ENCODE measurements at regions not wholly inside any gene's neighbourhood (a gene's known extent, or its start where the extent isn't known, plus 50 kb on each side); places are given as distances from the start of the nearest gene placed in this dataset.
"Not testable (repeated sequence)": the region's sequence is repeated elsewhere in the genome, so short reads cannot be mapped to it uniquely, and the experiment has no call there.

DNA sequence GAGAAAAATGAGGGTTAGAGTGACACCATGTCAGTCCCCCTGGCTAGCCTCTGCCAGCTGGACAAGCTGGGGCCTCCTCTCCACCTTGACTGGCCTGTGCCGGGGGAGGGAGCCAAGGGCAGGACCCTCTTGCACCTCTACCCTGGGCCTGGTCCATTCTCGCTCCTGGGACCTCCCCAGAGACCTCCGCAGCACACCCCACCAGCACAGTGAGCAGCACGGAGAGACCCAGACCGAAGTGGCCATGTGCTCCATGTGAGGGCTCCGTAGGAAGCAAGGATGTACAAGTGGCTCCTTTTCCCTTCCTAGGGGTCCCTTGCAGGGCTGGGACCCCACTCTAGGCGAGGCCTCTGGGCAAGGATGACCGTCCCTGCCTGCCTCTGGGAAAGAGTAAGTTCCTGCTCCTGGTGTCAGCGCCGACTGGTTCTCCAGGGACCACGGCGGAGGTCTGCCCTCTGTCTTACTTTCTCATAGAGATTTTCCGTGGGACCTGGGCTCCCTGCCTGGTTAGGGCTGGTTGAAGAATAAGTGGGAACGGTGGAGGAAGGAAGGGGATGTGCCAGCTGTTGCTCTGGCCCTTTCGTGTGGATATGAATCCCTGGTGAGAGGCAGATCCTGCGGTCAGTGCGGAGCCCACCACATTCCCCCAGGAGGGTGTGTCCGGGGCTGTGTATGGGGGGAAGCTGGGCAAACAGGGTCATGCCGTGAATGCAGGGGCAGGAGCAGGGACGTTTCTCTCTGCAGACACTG is 124.2 kb downstream of the METRNL start:
- Histone ChIP-seq H3K9ac (ENCODE audit: insufficient read length) (no peak overlapping the region), H3K4me3 (no peak overlapping the region), H3K27ac (no peak overlapping the region), H3K9me3 (ENCODE audit: low read depth, low read length) (no peaks in the 10 kb centered on the region), H3K36me3 (ENCODE audit: insufficient read depth, low read length) (no peaks in the 10 kb centered on the region)
- DNase-seq (ENCODE audit: low read depth, low spot score): no peak
- TF ChIP-seq EZH2 (IDR thresholded peaks at IDR 0.05): no peak
- no peak for TF ChIP-seq FOXP2 (optimal IDR thresholded peaks at IDR 0.05; ENCODE audit: control extremely low read depth, extremely low read length, insufficient read depth)
- TF ChIP-seq POLR2AphosphoS5 (IDR thresholded peaks at IDR 0.05; ENCODE audit: borderline replicate concordance, low read depth, low read length): no peak

DNA sequence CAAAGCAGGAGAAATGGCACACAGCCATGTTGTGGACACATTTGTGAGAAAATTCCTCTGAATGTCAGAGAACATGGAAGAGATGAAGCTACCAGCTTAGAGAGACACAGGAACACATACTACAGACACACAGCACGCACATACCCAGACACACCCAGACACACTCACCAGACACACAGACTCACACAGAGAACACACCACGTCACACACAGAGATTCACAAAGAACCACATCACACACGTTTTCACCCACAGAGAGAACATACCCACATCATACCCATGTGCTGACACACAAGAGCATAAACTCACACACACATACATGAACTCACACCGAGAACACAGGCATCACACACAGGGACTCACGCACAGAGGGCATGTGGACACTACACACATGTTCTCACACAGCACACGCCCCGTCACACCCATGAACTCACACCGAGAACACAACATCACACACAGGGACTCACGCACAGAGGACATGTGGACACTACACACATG is 124.9 kb downstream of the METRNL start:
- DNase-seq (ENCODE audit: low read depth, low spot score): no peak
- H3K9me3 ChIP-seq (ENCODE audit: low read depth, low read length): no peaks in the 10 kb centered on the region
- H3K36me3 ChIP-seq (ENCODE audit: insufficient read depth, low read length): no peaks in the 10 kb centered on the region
- H3K9ac ChIP-seq (ENCODE audit: insufficient read length): no peak overlapping the region
- TF ChIP-seq FOXP2 (optimal IDR thresholded peaks at IDR 0.05; ENCODE audit: control extremely low read depth, extremely low read length, insufficient read depth) (no peak), POLR2AphosphoS5 (IDR thresholded peaks at IDR 0.05; ENCODE audit: borderline replicate concordance, low read depth, low read length) (no peak), EZH2 (IDR thresholded peaks at IDR 0.05) (no peak)
- H3K27ac ChIP-seq: no peak overlapping the region
- H3K4me3 ChIP-seq: no peak overlapping the region

DNA sequence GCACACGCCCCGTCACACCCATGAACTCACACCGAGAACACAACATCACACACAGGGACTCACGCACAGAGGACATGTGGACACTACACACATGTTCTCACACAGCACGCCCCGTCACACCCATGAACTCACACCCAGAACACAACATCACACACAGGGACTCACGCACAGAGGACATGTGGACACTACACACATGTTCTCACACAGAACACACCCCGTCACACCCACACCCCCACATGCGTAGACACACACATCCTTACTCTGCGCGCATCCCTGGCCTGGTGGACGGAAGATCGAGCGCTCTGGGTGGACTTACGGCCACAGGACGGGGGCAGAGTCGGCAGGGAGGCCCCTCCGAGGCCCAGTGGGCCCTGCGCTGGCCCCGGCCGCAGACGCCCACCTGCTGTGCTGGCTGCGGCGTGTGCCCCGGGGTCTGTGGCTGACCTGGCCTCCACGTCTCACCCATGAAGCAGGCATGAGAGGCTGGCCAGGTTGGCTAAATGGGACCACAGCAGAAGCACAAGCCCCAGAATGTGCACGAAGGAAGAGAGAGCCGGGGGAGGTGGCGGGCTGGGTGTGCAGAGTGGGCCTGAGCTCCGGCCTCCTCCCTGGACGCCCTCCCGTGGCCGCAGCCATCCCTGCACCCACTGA is 125.5 kb downstream of the METRNL start:
- H3K4me3 ChIP-seq; H3K9me3 ChIP-seq (ENCODE audit: low read depth, low read length); H3K27ac ChIP-seq; H3K36me3 ChIP-seq (ENCODE audit: insufficient read depth, low read length); DNase-seq (ENCODE audit: low read depth, low spot score); H3K9ac ChIP-seq (ENCODE audit: insufficient read length): not testable (repeated sequence)

DNA sequence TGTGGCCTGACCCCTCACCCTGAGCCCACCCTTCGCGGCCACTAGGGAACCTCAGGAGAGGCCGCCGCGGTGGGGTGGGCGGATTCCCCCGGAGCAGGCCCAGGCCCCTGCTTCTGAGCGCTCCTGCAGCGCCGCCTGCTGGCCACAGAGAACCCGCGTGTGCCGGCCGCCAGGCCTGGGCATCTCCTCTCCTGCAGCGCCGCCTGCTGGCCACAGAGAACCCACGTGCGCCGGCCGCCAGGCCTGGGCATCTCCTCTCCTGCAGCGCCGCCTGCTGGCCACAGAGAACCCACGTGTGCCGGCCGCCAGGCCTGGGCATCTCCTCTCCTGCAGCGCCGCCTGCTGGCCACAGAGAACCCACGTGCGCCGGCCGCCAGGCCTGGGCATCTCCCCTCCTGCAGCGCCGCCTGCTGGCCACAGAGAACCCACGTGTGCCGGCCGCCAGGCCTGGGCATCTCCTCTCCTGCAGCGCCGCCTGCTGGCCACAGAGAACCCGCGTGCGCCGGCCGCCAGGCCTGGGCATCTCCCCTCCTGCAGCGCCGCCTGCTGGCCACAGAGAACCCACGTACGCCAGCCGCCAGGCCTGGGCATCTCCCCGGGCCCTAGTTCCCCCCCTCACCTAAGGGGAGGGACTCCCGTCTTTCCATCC is 126.1 kb downstream of the METRNL start:
- H3K9me3 ChIP-seq (ENCODE audit: low read depth, low read length); DNase-seq (ENCODE audit: low read depth, low spot score); H3K27ac ChIP-seq; H3K9ac ChIP-seq (ENCODE audit: insufficient read length); H3K4me3 ChIP-seq; H3K36me3 ChIP-seq (ENCODE audit: insufficient read depth, low read length): not testable (repeated sequence)

DNA sequence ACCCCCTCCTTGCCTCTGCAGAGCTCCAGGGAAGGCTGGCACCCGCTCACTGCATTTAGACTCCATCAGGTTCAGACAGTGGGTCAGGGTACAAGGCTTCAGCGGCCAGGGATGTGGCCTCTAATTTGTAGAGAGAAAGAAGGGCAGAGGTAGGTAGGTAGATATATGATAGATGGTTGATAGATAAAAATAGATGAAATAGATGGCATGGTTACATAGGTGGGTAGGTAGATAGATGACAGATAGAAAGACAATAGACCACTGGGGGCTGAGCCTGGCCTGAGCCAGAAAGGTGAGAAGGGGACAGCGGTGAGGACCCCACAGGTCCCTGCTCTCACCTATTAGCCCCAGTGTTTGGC is 126.6 kb downstream of the METRNL start:
- not testable (repeated sequence) for DNase-seq (ENCODE audit: low read depth, low spot score); H3K4me3 ChIP-seq; H3K27ac ChIP-seq; H3K9me3 ChIP-seq (ENCODE audit: low read depth, low read length); H3K9ac ChIP-seq (ENCODE audit: insufficient read length); H3K36me3 ChIP-seq (ENCODE audit: insufficient read depth, low read length)

DNA sequence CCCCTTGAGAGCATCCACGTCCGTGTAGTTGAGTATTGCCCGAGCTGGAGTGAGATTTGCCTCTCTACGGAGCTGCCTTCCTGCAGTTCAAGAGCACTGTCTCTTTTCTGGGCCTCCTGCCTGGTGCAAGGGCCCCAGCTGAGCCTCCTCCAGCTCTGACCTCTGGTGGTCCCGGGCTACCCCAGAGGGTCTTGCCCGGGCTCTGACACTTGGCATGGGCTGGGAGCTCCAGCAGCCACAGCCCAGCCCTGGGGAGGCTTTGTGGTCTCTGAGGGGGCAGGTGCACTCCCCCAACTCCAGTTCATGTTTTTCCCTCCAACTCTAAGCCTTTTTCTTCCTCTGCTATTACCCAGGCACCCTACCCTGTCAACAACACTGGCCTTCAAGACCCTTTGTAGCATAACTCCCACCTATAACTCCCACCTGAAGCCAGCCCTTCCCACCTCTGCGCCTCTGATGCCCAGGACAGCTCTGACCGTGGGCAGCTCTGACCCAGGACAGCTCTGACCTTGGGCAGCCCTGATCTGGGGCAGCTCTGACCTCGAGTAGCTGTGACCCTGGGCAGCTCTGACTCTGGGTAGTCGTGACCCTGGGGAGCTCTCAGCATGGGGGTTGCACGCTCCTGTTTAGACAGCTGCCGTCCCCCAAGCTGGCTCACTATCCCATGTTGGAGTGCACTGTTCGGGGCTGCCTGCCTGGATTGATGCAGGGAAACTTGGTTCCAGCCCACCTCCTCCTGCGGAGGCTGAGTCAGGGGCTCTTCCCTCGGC is 127.6 kb downstream of the METRNL start:
- not testable (repeated sequence) for H3K36me3 ChIP-seq (ENCODE audit: insufficient read depth, low read length); H3K4me3 ChIP-seq; DNase-seq (ENCODE audit: low read depth, low spot score); H3K27ac ChIP-seq; H3K9me3 ChIP-seq (ENCODE audit: low read depth, low read length); H3K9ac ChIP-seq (ENCODE audit: insufficient read length)

DNA sequence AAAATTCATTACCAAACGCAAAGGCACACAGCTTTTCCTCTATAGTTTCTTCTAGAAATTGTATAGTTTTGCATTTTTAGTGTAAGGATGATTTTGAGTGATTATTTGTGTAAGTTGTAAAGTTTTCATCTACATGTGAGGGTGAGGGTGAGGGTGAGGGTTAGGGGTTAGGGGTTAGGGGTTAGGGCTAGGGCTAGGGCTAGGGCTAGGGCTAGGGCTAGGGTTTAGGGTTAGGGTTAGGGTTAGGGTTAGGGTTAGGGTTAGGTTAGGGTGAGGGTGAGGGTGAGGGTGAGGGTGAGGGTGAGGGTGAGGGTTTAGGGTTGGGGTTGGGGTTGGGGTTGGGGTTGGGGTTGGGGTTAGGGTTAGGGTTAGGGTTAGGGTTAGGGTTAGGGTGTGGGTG is 167.6 kb downstream of the METRNL start:
- not testable (repeated sequence) for DNase-seq (ENCODE audit: low read depth, low spot score)

More for the DNA sequence above, 167.6 kb downstream of the METRNL start:
- H3K27ac ChIP-seq; H3K9ac ChIP-seq (ENCODE audit: insufficient read length); H3K4me3 ChIP-seq; H3K9me3 ChIP-seq (ENCODE audit: low read depth, low read length); H3K36me3 ChIP-seq (ENCODE audit: insufficient read depth, low read length): not testable (repeated sequence)
